ACHN (cell line): ENCODE measurements at regions not wholly inside any gene's neighbourhood (a gene's known extent, or its start where the extent isn't known, plus 50 kb on each side); places are given as distances from the start of the nearest gene placed in this dataset.

Source experiments
- DNase-seq: peaks from one replicate; pipeline ENCODE4 v3.0.0-alpha.2; 2015
- in situ Hi-C: cut with HindIII; loops from 2 replicates; pipeline ENCODE4 v1.10.0; 2017; ENCODE audit warnings: low sequenced_read_pairs, low pct_ligation_motif_present, low pct_unique_long_range_greater_than_20kb

- in situ Hi-C loops: no loop called here
- DNase-seq: no peak
These were observed 69.8 kb upstream of the LSM8 start for GRCh38 chr7:118114175-118114574.

DNA sequence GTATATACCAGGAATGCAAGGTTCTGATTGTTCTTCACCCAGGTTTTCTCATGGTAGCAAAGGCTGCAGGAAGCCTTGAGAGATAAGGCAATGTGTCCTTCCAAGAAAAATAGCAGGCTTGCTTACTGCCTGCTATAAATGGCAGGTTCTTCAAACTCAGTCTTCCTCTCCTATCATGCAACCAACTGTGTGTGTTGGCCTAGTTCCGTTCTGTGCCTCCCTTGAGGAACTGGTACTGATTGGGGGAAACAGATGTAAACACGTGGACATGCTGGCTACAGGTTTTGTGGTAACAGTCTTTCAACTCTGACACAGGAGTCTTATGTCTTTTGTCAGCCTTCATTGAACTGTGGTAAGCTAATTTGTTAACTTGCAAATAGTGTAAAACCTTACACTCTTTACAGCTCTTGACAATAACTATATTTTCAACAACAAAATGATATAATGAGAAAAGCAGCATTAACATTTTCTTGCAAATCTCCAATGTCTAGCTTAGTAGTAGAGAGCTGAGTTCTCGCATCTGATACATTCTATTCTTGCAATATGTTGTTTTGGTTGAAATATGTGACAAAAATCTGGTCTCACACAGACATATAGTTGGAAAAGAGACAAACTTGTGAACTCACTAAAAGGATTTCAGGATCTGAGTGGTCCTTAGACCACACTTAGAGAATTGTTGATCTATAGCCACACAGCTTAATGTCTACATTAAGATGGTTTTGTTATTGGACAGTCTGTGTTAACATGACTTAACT lies 54.7 kb upstream of the LSM8 start:
- in situ Hi-C loops: no loop called here
- no peak for DNase-seq

DNA sequence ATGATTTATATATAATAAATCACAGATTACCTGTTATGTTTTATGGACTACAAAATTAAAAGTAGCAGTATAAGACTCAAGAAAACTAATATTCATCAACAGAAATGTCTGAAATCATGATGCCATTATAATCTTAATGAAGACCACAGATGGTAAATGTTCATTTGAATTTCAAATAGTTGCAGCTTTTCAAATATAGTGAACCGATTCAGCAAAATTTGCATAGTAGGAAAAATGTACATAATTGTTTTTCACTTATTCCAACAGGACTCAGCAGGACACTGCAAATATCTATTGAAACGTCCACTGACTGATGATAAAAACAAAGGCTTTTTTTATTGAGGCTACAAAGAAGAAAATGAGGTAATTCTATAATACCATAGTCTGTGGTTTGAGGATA lies 51.2 kb upstream of the LSM8 start:
- no peak for DNase-seq
- in situ Hi-C loops: no loop called here
